OCI-M1 (cell line): ENCODE measurements at regions not wholly inside any gene's neighbourhood (a gene's known extent, or its start where the extent isn't known, plus 50 kb on each side); places are given as distances from the start of the nearest gene placed in this dataset.

Source experiments
- DNase-seq: peaks from one replicate; lab custom pipeline; 2025; lab: John Stamatoyannopoulos, UW

- DNase-seq = no peak
Observed at GRCh38 chr22:48711669-48712068, 1116.0 kb downstream of the BRD1 start.

- no peak for DNase-seq
Observed at GRCh38 chr22:48711031-48711431, 1116.6 kb downstream of the BRD1 start.

- no peak for DNase-seq
Observed at GRCh38 chr22:48710410-48710809, 1117.3 kb downstream of the BRD1 start.

GRCh38 chr22:48709976-48710375 is 1117.7 kb downstream of the BRD1 start:
- no peak for DNase-seq

GRCh38 chr22:48709453-48709852 is 1118.2 kb downstream of the BRD1 start:
- no peak for DNase-seq

- DNase-seq = no peak
Observed at GRCh38 chr22:48708558-48709245, 1119.0 kb downstream of the BRD1 start.

- DNase-seq = no peak
Observed at GRCh38 chr22:48707763-48708557, 1119.7 kb downstream of the BRD1 start.

- no peak for DNase-seq
Observed at GRCh38 chr22:48706934-48707762, 1120.5 kb downstream of the BRD1 start.

GRCh38 chr22:48705917-48706605 is 1121.6 kb downstream of the BRD1 start:
- no peak for DNase-seq

- no peak for DNase-seq
Observed at GRCh38 chr22:48705159-48705916, 1122.3 kb downstream of the BRD1 start.

GRCh38 chr22:48704335-48704734 is 1123.3 kb downstream of the BRD1 start:
- DNase-seq = no peak

GRCh38 chr22:48703265-48703941 is 1124.3 kb downstream of the BRD1 start:
- DNase-seq = no peak

- DNase-seq = no peak
Observed at GRCh38 chr22:48702573-48703264, 1125.0 kb downstream of the BRD1 start.

- DNase-seq = no peak
Observed at GRCh38 chr22:48701296-48702030, 1126.2 kb downstream of the BRD1 start.

- DNase-seq = no peak
Observed at GRCh38 chr22:48700566-48701295, 1126.9 kb downstream of the BRD1 start.

- DNase-seq = no peak
Observed at GRCh38 chr22:48700180-48700565, 1127.5 kb downstream of the BRD1 start.

- DNase-seq = no peak
Observed at GRCh38 chr22:48699511-48699910, 1128.2 kb downstream of the BRD1 start.

- DNase-seq = no peak
Observed at GRCh38 chr22:48698618-48699017, 1129.1 kb downstream of the BRD1 start.
